ENCODE measurements at regions not wholly inside any gene's neighbourhood (a gene's known extent, or its start where the extent isn't known, plus 50 kb on each side); places are given as distances from the start of the nearest gene placed in this dataset.

DNA sequence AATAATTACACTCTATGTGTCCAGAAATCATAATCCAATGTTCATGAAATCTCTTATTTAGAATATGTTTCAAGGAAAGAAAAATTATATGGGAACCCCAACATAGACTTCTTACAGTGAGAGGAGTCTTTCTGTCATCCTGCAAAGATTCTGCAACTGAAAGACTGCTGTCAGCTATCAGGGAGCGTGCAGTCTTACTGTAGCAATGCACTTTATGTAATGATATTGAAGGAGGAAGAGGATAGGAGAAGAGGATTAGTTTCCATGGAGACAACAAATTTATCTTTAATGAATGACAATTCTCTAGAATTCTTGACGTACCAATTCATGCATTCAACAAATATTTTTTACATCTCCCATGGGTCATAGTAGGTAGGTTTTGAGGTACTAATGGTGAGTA is 61.3 kb upstream of the MYT1L start:
- DNase-seq, result no peak

DNA sequence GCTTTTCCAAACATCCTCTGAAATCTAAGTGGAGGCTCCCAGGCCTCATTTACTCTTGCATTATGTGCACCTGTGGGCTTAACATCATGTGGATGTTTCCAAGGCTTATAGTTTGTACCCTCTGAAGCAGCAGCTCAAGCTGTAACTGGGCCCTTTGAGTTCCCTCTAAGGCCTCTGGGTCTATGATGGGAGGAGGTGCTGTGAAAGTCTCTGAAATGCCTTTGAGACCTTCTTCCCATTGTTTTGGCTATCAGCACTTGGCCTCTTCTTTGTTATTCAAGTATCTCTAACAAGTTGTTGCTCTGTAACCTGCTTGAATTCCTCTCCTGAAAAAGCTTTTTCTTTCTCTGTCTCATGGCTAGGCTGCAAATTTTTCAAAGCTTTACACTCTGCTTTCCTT is 58.1 kb upstream of the MYT1L start:
- DNase-seq, result no peak

Data from NCI-H1105 (cell line).